ENCODE measurements at regions not wholly inside any gene's neighbourhood (a gene's known extent, or its start where the extent isn't known, plus 50 kb on each side); places are given as distances from the start of the nearest gene placed in this dataset.
"Not testable (repeated sequence)": the region's sequence is repeated elsewhere in the genome, so short reads cannot be mapped to it uniquely, and the experiment has no call there.

- not testable (repeated sequence) for DNase-seq
Measured at GRCh38 chr3:163361357-163361878, 1716.9 kb downstream of the SI start.

DNA sequence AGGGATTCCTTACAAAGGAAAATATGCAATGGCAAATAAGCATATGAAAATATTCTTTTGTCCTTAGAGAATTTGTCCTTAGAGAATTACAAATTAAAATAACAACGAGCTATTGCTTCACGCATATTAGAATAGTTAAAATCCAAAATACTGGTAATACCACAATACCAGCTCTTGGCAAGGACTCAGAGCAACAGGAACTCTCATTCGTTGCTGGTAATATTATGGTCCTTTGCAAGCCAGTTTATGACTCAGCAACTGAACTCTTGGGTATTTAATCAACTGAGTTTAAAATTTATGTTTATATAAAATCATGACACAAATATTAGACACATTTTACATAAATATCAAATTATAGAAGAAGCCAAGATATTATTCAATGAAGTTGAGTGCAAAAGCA is 1730.4 kb downstream of the SI start:
- no peak for DNase-seq

DNA sequence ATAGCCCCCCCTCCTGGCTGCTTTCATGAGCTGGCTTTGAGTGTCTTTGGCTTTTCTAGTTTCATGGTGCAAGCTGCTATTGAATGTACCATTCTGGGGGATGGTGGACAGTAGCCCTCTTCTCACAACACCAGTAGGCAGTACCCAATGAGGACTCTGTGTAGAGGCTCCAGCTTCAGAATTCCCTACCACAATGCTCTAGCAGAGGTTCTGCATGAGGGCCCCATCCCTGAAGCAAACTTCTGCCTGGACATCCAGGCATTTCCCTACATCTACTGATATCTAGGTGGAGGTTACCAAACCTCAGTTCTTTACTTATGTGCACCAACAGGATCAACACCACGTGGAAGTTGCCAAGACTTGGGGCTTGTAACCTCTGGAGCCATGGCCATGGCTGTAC is 1742.9 kb downstream of the SI start:
- DNase-seq: no peak

DNA sequence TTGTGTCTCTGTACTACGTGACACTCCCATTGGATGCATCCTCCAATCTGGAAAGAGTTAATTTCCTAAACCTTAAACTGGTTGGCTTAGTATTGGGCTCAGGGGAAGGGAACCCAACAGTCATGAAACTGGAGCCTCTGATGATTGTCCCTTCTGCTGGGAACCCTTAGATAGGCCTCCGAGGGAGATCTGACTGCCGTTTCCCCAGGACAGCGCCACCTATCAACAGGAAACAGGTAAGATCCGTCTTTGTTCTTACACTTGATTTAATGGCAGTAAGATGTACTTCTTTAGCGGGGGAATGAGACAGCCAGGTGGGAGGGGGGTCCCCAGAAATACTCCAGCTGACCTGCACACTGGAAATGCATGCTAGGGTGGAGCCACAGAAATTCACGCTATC is 1749.6 kb downstream of the SI start:
- no peak for DNase-seq

DNA sequence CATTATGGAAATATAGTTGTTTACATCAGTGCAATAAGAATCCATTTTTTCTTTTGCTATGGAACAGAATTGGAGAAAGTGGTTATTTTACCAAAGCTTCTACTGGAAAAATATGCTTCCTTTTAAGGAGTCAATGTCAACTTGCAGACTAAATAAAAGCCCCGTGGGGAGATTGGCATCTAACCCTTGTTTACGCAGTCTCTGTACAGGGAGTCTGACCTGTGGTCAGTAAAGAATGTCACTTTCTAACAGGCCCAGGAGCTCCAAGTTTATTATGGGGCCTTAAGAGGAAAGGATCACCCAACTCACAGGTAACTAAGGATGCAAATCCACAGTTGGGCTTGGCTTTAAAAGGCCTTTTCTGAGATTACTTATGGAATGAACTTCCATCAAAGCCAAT is 1751.2 kb downstream of the SI start:
- DNase-seq: no peak

DNA sequence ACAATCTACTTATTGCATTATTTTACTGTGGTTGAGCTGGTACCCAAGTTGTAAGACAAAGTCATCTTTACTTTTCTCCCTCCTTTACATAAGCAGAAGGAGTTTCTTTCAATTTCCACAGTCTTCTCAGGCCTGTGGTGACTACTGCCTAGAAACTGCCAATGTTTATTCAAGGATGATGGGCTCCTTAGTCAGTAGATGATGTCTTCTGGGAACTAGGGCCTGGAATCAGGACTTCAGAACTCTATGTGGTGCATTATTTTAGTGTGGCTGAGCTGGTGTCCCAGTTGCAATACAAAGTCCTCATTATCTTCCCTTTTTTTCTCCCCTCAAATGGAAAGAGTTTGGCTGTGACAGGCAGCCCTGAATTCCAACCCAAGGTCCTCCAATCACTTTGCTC is 1762.5 kb downstream of the SI start:
- no peak for DNase-seq

GRCh38 chr3:163306405-163306804 is 1771.9 kb downstream of the SI start:
- no peak for DNase-seq

DNA sequence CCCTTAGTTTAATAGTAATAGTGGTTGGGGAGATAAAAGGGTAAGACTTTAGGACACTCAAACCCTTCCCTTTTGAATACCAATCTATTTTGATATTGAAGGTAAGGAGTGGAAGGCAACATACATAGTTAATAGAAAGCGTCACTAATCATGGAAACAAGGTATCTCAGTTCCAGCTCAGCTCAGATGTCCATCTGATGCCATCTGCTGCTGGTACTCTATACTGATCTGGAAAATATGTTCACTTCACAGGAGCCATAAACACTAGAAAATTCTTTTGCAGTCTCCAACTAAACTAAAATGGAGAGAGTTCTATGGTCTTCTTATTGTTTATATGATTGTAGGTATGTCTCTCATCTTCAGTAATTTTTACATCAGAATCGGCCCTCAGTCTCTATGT is 1777.1 kb downstream of the OTOL1 start:
- no peak for DNase-seq

GRCh38 chr3:163266731-163267130 is 1770.1 kb downstream of the OTOL1 start:
- no peak for DNase-seq

DNA sequence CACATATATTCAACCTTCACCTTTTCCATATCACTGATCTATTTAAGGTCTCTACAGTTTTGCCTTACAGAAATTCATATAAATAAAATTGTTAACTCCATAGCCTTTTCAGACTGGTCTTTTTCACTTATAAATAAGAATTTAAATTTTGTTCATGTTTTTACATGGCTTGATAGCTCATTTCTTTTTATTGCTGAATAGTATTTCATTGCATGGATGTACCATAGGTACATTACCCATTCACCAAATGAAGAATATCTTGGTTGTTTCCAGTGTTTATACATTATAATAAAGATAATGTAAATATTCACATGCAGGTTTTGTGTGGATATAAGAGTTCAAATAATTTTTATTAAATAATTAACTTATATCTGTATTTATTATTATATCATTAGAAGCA is 1765.0 kb downstream of the OTOL1 start:
- DNase-seq: no peak

- DNase-seq: no peak
Measured at GRCh38 chr3:163261056-163261455, 1764.4 kb downstream of the OTOL1 start.

DNA sequence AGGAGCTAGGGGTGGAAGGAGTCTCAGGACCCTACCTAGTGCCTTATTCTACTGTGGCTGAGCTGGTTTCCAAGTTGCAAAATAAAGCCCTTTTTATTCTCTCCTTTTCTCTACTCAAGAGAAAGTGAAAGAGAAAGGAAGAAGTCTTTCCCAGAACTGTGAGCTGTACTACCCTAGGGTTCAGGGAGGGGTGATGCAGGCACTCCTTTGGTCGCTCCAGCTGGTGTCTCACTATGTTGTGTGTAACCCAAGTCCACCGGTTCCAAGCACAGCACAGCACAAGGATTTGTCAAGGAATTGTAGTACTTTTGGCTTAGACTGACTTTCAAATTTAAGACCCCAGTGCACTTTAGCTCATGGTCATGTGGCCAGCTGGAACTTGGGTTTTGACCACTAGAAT is 1721.7 kb downstream of the OTOL1 start:
- DNase-seq: no peak

- DNase-seq: no peak
Measured at GRCh38 chr3:163213838-163214237, 1717.2 kb downstream of the OTOL1 start.

GRCh38 chr3:163196815-163197374 is 1700.3 kb downstream of the OTOL1 start:
- DNase-seq: no peak

DNA sequence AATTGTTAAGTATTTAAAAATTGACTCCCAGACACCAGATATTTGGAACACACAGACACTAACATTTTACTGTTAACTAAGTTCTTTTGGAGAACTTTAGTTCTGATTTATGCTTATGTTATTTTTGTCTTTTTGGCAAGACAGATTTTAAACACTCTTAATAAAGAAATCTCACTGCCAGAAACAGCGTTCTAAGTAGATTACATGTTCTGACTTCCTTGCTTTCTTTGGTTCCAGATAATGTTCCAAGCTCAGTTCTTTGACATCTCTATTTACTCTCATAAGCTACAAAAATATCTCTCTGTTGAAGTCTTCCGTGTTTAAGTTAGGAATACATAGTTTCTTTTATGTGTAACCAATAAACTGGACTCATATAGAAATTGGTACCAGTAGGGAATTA is 1699.6 kb downstream of the OTOL1 start:
- DNase-seq: no peak

DNA sequence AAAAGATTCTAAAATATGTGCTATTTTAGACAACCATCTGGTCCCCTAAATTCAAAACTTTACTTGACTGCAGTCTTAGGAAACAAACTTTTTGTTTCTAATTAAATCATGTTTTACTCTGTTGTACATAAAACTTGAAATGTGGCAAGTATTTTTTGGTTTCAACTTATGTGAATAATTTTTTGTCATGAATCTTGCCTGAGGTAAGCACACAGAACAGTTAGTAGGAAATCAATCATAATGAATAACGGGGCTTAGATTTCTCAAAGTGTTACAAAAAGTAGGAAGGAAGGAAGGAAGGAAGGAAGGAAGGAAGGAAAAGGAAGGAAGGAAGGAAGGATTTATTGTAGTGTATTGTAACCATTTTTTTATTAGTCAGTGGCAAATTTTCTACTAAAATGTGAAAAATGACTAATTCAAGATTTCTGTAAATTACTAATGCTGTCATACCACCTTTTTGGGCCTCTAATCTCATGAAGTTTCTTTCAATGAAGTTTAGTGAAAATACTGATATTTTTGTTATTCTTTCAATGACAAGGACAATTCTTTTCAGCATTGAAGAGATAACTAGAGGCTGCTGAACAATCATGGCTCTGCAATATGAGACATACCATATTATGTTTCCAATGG is 1689.2 kb downstream of the OTOL1 start:
- DNase-seq: no peak

- DNase-seq: no peak
Measured at GRCh38 chr3:163175970-163176369, 1679.4 kb downstream of the OTOL1 start.

DNA sequence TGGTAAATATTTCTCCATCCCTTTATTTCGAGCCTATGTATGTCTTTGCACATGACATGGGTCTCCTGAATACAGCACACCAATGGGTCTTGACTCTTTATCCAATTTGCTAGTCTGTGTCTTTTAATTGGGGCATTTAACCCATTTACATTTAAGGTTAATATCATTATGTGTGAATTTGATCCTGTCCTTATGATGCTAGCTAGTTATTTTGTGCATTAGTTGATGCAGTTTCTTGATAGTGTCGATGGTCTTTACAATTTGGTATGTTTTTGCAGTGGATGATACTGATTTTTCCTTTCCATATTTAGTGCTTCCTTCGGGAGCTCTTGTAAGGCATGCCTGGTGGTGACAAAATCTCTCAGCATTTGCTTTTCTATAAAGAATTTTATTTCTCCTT is 1675.9 kb downstream of the OTOL1 start:
- not testable (repeated sequence) for DNase-seq

DNA sequence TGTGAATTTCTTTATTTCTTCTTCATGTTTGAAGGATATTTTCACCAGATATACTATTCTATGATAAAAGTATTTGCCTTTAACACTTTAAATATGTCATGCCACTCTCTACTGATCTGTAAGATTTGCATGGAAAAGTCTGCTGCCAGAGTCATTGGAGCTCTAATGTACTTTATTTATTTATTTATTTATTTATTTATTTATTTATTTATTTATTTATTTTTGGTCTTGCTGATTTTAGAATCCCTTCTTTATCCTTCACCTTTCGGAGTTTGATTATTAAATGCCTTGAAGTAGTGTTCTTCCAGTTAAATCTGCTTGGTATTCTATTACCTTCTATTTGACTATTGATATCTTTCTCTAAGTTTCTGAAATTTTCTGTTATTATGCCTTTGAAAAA is 1669.6 kb downstream of the OTOL1 start:
- no peak for DNase-seq

DNA sequence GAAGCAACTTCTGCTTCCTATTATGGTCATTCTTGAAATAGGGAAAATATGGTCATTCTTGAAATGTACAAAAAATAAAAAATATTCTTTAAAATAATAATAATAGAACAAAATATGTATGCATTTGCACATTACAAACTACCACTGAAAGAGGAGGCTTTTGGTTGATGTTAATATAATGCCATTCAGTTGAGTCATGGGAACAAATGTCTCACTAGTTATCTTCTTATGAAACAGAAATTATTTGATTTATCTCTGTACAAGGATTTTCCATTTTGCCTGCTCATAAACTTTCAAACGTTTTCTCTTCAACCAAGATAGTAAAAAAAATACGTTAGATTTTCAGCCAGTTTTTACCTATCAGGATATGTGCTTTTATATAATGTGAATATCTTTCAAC is 1662.7 kb downstream of the OTOL1 start:
- no peak for DNase-seq

DNA sequence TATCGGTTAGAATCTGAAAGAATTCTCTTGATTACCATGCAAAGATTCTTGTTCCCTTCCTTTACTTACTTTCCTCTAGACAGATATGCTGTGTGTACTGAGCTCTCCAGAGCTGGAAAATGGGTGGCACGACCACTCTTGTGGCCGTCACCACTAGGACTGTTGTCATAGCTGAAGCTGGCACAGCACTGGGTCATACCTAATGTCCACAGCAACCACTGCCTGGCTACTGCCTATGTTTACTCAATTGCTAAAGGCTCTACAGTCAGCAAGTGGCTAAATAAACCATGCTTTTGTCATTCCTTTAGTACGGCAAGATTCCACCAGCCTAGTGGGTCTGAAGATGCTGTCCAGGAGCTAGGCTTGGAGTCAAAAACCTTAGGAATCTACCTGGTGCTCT is 1643.0 kb downstream of the OTOL1 start:
- no peak for DNase-seq

DNA sequence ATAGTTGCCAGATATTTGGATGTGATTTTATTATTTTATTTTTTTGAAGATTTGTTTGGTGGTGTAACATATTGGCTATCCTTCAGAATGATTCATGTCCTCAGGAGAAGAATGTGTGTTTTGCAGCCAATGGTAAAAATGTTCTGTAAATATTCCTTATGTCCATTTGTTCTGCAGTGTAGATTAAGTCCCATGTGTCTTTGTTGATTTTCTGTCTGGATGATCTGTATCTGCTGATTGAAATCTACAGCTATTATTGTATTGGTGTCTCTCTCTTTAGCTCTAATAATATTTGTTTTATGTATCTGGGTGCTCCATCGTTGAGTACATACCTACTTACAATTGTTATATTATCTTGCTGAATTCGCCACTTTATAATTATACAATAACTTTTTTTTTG is 1641.7 kb downstream of the OTOL1 start:
- DNase-seq: no peak

DNA sequence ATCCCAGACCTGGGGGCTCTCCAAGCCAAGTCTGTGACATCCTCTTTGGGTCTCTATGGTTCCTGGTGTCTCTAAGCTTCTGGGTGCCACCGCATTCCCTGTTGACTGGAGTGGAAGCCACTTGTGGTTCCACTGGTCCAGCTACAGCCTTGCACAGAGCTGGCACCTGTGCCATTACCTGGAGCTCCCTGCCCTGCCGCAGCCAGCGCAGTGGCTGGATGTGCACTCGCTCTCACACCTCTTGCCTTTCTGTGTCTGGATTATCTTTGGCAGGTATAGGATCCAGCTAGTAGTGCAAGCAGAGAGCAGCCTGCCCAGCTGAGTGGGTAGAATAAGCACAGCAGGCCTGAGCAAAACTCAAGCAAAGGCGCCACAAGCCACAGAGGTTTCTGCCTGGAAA is 1635.5 kb downstream of the OTOL1 start:
- DNase-seq: no peak

DNA sequence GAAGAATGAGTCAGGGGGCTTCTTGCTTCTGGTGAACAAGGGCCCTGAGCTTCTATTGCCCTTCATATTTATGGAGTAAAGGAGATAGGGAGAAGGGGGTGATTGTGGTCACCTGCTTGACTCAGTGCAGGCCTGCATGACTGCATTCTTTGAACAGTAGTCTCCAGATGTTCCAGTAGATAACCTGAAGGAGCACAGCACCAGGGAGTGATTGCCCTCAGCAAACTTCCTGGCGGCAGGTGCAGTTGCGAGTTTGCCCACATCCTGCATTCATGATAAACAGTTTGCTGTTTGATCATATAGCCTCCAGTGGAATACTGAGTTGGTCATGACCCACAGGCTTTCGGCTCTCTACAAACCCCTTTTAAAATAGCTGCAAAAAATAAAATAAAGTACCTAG is 1632.7 kb downstream of the OTOL1 start:
- DNase-seq: no peak

DNA sequence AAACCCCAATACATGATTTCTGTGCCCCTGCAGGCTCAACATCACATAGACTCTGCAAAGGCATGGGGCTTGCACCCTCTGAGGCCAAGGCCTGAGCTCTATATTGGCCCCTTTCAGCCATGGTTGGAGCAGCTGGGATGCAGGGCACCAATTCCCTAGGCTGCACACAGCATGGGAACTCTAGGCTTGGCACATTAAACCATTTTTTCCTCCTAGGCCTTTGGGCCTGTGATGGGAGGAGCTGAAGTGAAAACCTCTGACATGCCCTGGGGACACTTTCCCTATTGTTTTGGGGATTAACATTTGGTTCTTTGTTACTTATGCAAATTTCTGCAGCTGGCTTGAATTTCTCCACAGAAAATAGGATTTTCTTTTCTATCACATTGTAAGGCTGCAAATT is 1629.5 kb downstream of the OTOL1 start:
- no peak for DNase-seq
